Mucosa of descending colon (tissue), 3 donors: ENCODE measurements at regions not wholly inside any gene's neighbourhood (a gene's known extent, or its start where the extent isn't known, plus 50 kb on each side); places are given as distances from the start of the nearest gene placed in this dataset.

Source experiments
- ATAC-seq: fragments of 200-7000 bp; cut with Tn5 transposase; one replicate; pipeline ENCODE4 v1.9.1; 2020; ENCODE audit warnings: mild to moderate bottlenecking, moderate library complexity
- DNase-seq, 3 donors: peaks; one replicate each; pipeline ENCODE4 v3.0.0-alpha.2; 2020
- H3K36me3 ChIP-seq: fragments of 200-600 bp; one replicate; pipeline ENCODE4 v1.8.0; 2021; ENCODE audit warnings: low read depth, mild to moderate bottlenecking
- H3K4me1 ChIP-seq: fragments of 200-600 bp; one replicate; pipeline ENCODE4 v1.8.0; 2021; ENCODE audit warnings: low read depth, mild to moderate bottlenecking
- H3K4me3 ChIP-seq: fragments of 200-600 bp; one replicate; pipeline ENCODE4 v1.8.0; 2021; ENCODE audit warnings: mild to moderate bottlenecking
- H3K9me3 ChIP-seq: fragments of 200-600 bp; one replicate; pipeline ENCODE4 v1.8.0; 2021; ENCODE audit warnings: mild to moderate bottlenecking
- intact Hi-C, 2 donors: fragments of 100-400 bp; cut with DNase I in 1 of 2; cut with micrococcal nuclease in 1 of 2; formaldehyde crosslinking; loops; one replicate each; pipeline versions ENCODE4 v1.11.0 to v1.11.1; 2022; cut with DNase I, micrococcal nuclease
- TF ChIP-seq, protein P1 (sequence below): fragments of 200-600 bp; IDR thresholded peaks from one replicate; pipeline ENCODE4 v1.8.0; 2022; ENCODE audit warnings: antibody characterized with exemption, mild to moderate bottlenecking
- donor health status: DM: no; HTN: no; CAD: no; lungs with moderate emphysema.
- donor health status: DM: no; HTN: no; CAD: no.
- donor health status: DM: no; HTN: yes; CAD: no.

GRCh38 chr2:128545829-128546228 is 227.2 kb upstream of the HS6ST1 start:
- Histone ChIP-seq H3K4me3 (no peak overlapping the region), H3K9me3 (no peaks in the 10 kb centered on the region), H3K4me1 (no peaks in the 10 kb centered on the region), H3K36me3 (no peaks in the 10 kb centered on the region)
- intact Hi-C loops = no loop called here
- no peak for ATAC-seq
- TF ChIP-seq, protein P1, sequence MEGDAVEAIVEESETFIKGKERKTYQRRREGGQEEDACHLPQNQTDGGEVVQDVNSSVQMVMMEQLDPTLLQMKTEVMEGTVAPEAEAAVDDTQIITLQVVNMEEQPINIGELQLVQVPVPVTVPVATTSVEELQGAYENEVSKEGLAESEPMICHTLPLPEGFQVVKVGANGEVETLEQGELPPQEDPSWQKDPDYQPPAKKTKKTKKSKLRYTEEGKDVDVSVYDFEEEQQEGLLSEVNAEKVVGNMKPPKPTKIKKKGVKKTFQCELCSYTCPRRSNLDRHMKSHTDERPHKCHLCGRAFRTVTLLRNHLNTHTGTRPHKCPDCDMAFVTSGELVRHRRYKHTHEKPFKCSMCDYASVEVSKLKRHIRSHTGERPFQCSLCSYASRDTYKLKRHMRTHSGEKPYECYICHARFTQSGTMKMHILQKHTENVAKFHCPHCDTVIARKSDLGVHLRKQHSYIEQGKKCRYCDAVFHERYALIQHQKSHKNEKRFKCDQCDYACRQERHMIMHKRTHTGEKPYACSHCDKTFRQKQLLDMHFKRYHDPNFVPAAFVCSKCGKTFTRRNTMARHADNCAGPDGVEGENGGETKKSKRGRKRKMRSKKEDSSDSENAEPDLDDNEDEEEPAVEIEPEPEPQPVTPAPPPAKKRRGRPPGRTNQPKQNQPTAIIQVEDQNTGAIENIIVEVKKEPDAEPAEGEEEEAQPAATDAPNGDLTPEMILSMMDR = no peak
- no peak for DNase-seq

DNA sequence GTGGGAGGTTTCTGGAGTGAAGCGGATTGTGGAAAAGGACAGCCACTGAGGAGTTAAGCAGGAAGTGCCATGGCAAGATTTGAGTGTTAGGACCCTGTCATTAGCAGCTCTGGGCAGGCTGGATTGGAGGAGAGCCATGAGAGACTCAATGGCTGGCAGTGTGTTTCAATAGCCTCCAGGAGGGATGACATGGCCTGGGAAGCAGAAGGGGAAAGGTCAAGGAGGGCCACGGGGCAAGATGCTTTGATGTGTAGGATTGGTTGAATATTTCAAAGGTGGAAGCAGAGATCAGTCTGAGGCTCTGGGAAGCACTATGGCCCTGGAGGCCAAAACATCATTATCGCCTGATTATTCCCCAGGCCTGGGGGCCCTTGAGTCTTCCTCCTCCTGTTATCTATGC is 229.0 kb upstream of the HS6ST1 start:
- no peaks in the 10 kb centered on the region for H3K36me3 ChIP-seq
- DNase-seq (no peak), ATAC-seq (no peak)
- no peak overlapping the region for H3K4me3 ChIP-seq
- no peaks in the 10 kb centered on the region for H3K4me1 ChIP-seq
- no peaks in the 10 kb centered on the region for H3K9me3 ChIP-seq
- intact Hi-C loops = no loop called here
- TF ChIP-seq, protein P1 = no peak

DNA sequence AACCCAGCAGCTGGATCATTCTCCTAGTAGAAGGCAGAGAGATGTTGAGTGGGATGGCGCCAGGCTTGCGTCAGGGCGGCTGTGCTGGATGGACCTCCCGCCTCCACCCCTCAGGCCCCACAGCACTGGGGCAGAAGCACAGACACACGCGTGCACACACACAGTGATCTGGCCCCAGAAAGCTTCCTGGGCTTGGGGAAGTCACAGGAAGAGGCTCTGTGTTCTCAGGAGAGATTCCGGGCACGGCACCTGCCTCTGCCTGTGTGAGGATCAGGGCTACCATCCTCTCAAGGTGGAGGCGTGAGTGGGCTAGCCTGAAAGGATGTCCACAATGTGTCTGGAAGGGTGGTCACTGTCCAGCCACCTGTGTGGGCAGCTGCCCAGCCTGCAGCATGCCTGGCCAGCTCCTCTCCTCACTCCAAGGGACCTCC is 229.8 kb upstream of the HS6ST1 start:
- ATAC-seq = no peak
- Histone ChIP-seq H3K4me1 (no peaks in the 10 kb centered on the region), H3K4me3 (no peak overlapping the region), H3K9me3 (no peaks in the 10 kb centered on the region), H3K36me3 (no peaks in the 10 kb centered on the region)
- no peak for DNase-seq
- TF ChIP-seq, protein P1 = no peak
- intact Hi-C loops = no loop called here

DNA sequence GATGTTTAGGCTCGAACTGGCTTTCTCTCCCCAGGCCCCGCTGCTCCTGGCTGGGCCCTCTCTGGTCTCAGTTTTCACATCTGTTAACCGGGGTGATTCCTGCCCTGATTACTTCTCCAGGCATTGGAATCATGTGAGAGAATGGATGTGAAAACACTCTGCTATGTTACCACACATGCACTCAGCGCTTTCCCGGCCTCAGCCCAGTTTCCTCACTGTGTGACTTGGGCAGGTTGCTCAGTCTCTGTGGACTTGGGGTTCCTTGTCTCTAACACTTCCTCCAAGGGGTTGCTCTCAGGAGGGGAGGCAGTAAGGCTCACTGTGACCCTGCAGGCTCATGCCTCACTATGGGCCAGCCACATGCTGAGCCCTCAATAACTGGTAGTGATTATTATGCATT is 230.4 kb upstream of the HS6ST1 start:
- no peak for ATAC-seq

DNA sequence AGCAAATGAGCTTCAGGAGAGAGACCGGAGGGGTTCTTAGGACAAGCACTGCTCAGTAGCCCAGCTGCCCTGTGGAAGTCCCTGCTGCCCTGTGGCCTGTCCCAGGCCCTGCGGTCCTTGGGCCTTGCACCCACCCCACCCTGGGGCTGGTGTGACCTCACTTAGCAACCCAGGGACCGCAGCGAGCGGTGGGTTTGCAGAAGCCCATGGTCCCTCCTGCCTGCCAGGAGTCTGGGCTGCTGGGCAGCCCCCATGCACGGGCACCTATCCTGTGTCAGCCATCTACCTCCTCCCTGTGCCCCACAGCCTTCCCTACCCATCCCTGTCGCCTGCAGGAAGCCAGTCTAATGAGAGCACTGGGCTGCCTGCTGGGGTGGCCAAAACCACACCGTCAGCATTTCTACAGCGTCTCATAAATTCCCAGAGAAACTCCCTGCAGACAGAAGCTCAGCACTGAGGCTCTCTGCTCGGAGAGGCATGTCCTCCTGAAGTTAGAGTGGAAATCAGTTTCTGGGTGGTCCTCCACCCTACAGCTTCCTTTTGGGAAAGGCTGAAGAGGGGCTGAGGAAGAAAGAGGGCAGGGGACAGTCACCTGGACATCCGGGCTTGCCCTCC is 231.1 kb upstream of the HS6ST1 start:
- H3K4me1 ChIP-seq = no peaks in the 10 kb centered on the region
- no peak overlapping the region for H3K4me3 ChIP-seq
- DNase-seq (no peak), ATAC-seq (no peak)
- TF ChIP-seq, protein P1 = no peak
- H3K9me3 ChIP-seq = no peaks in the 10 kb centered on the region
- no peaks in the 10 kb centered on the region for H3K36me3 ChIP-seq
- intact Hi-C loops = no loop called here

More for the DNA sequence above, 230.4 kb upstream of the HS6ST1 start:
- Histone ChIP-seq H3K4me3 (no peak overlapping the region), H3K9me3 (no peaks in the 10 kb centered on the region), H3K4me1 (no peaks in the 10 kb centered on the region), H3K36me3 (no peaks in the 10 kb centered on the region)
- intact Hi-C loops = no loop called here
- DNase-seq = no peak
- TF ChIP-seq, protein P1 = no peak

GRCh38 chr2:128550389-128550788 is 231.7 kb upstream of the HS6ST1 start:
- ATAC-seq = no peak
- Histone ChIP-seq H3K4me1 (no peaks in the 10 kb centered on the region), H3K9me3 (no peaks in the 10 kb centered on the region), H3K36me3 (no peaks in the 10 kb centered on the region), H3K4me3 (no peak overlapping the region)
- no peak for DNase-seq
- TF ChIP-seq, protein P1 = no peak
- intact Hi-C loops = no loop called here
